HL-60 (cell line): ENCODE measurements at regions not wholly inside any gene's neighbourhood (a gene's known extent, or its start where the extent isn't known, plus 50 kb on each side); places are given as distances from the start of the nearest gene placed in this dataset.

ENCODE experiments used
- GABPA ChIP-seq: IDR thresholded peaks from 2 replicates; pipeline ENCODE4 v1.6.1; 2012; ENCODE audit warnings: low read depth
- POLR2AphosphoS5 ChIP-seq: IDR thresholded peaks from 2 replicates; pipeline ENCODE4 v1.6.1; 2012; ENCODE audit warnings: low read depth
- SPI1 ChIP-seq: IDR thresholded peaks from 2 replicates; pipeline ENCODE4 v1.6.1; 2012; ENCODE audit warnings: low read depth, mild to moderate bottlenecking, borderline replicate concordance
- TF ChIP-seq, protein P1 (sequence below): IDR thresholded peaks from one replicate; pipeline ENCODE4 v1.5.1; 2011; ENCODE audit warnings: low read length, control low read depth, inconsistent platforms; ENCODE audit not compliant: insufficient read depth
- TF ChIP-seq, protein P2 (sequence below): IDR thresholded peaks from 2 replicates; pipeline ENCODE4 v1.6.1; 2012; ENCODE audit warnings: low read depth; ENCODE audit not compliant: insufficient replicate concordance

DNA sequence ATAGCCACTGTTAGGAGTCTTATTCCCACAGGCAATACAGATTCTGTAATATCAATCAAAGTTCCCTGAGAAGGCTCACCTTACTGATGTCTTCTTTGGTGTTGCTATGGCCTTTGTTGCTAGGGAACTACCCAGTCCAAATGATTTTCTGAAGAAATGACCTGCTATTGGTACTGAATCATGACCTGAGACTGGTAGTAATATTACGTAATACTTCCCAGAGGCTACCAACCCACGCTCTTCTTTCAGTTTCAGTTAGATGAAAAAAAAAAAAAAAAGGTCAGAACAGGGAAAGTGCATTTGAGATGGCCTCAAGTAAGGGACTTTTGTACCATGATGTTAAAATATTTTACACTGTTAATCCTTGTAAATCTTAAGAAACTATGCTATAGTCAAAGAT is 1092.5 kb upstream of the EPHA6 start:
- TF ChIP-seq, protein P1, sequence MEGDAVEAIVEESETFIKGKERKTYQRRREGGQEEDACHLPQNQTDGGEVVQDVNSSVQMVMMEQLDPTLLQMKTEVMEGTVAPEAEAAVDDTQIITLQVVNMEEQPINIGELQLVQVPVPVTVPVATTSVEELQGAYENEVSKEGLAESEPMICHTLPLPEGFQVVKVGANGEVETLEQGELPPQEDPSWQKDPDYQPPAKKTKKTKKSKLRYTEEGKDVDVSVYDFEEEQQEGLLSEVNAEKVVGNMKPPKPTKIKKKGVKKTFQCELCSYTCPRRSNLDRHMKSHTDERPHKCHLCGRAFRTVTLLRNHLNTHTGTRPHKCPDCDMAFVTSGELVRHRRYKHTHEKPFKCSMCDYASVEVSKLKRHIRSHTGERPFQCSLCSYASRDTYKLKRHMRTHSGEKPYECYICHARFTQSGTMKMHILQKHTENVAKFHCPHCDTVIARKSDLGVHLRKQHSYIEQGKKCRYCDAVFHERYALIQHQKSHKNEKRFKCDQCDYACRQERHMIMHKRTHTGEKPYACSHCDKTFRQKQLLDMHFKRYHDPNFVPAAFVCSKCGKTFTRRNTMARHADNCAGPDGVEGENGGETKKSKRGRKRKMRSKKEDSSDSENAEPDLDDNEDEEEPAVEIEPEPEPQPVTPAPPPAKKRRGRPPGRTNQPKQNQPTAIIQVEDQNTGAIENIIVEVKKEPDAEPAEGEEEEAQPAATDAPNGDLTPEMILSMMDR: no peak
- TF ChIP-seq, protein P2, sequence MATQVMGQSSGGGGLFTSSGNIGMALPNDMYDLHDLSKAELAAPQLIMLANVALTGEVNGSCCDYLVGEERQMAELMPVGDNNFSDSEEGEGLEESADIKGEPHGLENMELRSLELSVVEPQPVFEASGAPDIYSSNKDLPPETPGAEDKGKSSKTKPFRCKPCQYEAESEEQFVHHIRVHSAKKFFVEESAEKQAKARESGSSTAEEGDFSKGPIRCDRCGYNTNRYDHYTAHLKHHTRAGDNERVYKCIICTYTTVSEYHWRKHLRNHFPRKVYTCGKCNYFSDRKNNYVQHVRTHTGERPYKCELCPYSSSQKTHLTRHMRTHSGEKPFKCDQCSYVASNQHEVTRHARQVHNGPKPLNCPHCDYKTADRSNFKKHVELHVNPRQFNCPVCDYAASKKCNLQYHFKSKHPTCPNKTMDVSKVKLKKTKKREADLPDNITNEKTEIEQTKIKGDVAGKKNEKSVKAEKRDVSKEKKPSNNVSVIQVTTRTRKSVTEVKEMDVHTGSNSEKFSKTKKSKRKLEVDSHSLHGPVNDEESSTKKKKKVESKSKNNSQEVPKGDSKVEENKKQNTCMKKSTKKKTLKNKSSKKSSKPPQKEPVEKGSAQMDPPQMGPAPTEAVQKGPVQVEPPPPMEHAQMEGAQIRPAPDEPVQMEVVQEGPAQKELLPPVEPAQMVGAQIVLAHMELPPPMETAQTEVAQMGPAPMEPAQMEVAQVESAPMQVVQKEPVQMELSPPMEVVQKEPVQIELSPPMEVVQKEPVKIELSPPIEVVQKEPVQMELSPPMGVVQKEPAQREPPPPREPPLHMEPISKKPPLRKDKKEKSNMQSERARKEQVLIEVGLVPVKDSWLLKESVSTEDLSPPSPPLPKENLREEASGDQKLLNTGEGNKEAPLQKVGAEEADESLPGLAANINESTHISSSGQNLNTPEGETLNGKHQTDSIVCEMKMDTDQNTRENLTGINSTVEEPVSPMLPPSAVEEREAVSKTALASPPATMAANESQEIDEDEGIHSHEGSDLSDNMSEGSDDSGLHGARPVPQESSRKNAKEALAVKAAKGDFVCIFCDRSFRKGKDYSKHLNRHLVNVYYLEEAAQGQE: no peak
- TF ChIP-seq POLR2AphosphoS5: no peak
- no peak for TF ChIP-seq SPI1
- no peak for TF ChIP-seq GABPA
